BJ (cell line): ENCODE measurements at regions not wholly inside any gene's neighbourhood (a gene's known extent, or its start where the extent isn't known, plus 50 kb on each side); places are given as distances from the start of the nearest gene placed in this dataset.

Experiments
- CTCF ChIA-PET: fragments of 350-600 bp; formaldehyde crosslinking; extraction: SDS; loops from one replicate; lab custom pipeline; 2021; ENCODE audit warnings: antibody characterized with exemption, inconsistent platforms; lab: Yijun Ruan, JAX
- POLR2A ChIA-PET: fragments of 300-600 bp; sonication (Branson Sonifier 250); formaldehyde crosslinking; extraction: SDS; loops from one replicate; lab custom pipeline; 2021; ENCODE audit warnings: antibody characterized with exemption; lab: Charles Lee
- DNase-seq: peaks from one replicate; pipeline ENCODE4 v3.0.0-alpha.2; 2011; ENCODE audit warnings: low read depth
- H3K27me3 ChIP-seq: 2 replicates; pipeline ENCODE4 v1.6.0; 2011; ENCODE audit warnings: low read length; ENCODE audit not compliant: control insufficient read depth, insufficient read depth
- H3K36me3 ChIP-seq: 2 replicates; pipeline ENCODE4 v1.5.1; 2011; ENCODE audit warnings: low read length; ENCODE audit not compliant: control insufficient read depth, insufficient read depth
- H3K4me3 ChIP-seq: 2 replicates; pipeline ENCODE4 v1.5.1; 2011; ENCODE audit warnings: low read depth, mild to moderate bottlenecking, control low read depth, low read length
- TF ChIP-seq, protein P1 (sequence below): IDR thresholded peaks from 2 replicates; pipeline ENCODE4 v1.5.1; 2011; ENCODE audit warnings: low read depth, mild to moderate bottlenecking, control low read depth, inconsistent platforms, low read length, moderate library complexity; ENCODE audit not compliant: insufficient read depth

DNA sequence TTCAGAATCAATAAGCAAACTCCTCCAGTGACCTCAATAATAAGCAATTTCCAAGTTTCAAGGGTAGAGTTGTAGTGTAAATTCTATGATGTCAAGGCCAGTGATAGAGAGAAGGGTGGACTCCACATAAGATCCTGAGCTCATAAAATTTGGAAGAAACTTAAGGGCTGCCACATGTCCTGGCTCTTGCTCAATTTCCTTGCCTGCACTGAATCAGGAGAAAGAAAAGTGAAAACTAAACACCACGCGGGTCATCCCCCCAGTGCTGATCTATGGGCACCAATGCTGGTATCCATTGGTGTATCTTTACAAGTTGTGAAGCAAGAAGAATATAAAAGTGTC lies 392.0 kb upstream of the INTU start:
- DNase-seq, result no peak
- H3K27me3 ChIP-seq, result no peaks in the 10 kb centered on the region
- ChIA-PET POLR2A (no interaction called here), CTCF (no interaction called here)
- no peak overlapping the region for H3K4me3 ChIP-seq
- TF ChIP-seq, protein P1, sequence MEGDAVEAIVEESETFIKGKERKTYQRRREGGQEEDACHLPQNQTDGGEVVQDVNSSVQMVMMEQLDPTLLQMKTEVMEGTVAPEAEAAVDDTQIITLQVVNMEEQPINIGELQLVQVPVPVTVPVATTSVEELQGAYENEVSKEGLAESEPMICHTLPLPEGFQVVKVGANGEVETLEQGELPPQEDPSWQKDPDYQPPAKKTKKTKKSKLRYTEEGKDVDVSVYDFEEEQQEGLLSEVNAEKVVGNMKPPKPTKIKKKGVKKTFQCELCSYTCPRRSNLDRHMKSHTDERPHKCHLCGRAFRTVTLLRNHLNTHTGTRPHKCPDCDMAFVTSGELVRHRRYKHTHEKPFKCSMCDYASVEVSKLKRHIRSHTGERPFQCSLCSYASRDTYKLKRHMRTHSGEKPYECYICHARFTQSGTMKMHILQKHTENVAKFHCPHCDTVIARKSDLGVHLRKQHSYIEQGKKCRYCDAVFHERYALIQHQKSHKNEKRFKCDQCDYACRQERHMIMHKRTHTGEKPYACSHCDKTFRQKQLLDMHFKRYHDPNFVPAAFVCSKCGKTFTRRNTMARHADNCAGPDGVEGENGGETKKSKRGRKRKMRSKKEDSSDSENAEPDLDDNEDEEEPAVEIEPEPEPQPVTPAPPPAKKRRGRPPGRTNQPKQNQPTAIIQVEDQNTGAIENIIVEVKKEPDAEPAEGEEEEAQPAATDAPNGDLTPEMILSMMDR, result no peak
- H3K36me3 ChIP-seq, result no peaks in the 10 kb centered on the region

DNA sequence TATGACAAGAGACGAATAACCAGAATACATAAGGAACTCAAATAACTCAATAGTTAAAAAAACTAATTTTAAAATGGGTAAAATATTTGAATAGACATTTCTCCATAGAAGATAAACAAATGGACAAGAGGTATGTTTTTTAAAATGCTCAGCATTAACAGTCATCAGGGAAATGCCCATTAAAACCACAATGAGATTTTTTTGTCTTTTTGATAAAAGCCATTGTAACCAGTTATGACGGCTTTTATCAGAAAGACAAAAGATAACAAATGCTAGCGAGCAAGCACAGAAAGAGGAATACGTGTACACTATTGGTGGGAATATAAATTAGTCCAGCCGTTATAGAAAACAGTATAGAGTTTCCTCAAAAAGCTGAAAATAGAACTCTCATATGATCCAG lies 388.2 kb upstream of the INTU start:
- TF ChIP-seq, protein P1, result no peak
- CTCF ChIA-PET, result no interaction called here

DNA sequence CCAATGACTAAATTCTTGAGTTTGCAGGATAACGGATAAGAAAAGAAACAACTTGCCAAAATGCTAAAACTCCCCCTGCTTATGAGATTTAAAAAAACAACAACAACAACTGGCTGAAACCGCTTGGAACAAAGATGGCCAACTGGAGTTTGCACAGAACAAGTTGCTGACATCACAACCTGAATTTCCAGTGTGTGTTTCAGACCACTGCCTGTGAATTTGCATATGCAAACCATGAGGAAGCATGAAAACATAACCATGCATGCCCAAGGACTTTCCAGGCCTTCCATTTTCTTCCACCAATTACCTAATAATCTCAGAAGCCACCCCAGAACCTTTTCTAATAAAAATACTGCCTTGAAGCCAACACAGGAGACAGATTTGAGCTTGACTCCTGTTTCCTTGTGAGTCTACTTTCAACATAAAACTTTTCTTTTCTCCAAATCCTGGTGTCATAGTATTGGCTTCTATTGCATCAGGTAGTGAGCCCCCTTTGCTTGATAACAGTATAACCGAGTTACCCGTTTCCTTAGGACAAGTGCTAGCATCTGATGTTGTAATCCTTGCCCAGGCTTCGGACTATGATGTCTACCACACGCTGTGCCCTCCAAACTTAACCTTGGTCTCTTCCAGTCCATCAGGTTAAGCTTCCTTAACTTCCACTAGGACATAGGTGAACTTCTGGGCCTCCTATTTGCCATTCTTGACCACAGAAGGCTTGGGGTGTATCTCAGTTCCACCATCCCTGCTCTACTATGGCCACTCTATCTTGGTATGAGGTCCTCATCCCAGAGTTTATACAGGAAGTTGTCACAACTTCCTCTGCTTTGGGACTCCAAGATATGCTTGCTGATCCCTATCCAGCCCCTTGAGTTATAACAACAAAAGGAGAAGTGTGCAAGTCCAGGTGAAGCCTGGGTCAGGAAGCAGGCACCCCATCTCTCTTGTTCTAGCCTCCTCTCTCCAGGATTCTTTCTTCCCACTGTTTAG lies 385.5 kb upstream of the INTU start:
- Histone ChIP-seq H3K4me3 (no peak overlapping the region), H3K27me3 (no peaks in the 10 kb centered on the region), H3K36me3 (no peaks in the 10 kb centered on the region)
- CTCF ChIA-PET, result no interaction called here
- DNase-seq, result no peak
- TF ChIP-seq, protein P1, result no peak
- POLR2A ChIA-PET, result no interaction called here

More for the DNA sequence above, 388.2 kb upstream of the INTU start:
- POLR2A ChIA-PET, result no interaction called here
- no peak for DNase-seq
- H3K4me3 ChIP-seq, result no peak overlapping the region
- H3K36me3 ChIP-seq, result no peaks in the 10 kb centered on the region
- H3K27me3 ChIP-seq, result no peaks in the 10 kb centered on the region

DNA sequence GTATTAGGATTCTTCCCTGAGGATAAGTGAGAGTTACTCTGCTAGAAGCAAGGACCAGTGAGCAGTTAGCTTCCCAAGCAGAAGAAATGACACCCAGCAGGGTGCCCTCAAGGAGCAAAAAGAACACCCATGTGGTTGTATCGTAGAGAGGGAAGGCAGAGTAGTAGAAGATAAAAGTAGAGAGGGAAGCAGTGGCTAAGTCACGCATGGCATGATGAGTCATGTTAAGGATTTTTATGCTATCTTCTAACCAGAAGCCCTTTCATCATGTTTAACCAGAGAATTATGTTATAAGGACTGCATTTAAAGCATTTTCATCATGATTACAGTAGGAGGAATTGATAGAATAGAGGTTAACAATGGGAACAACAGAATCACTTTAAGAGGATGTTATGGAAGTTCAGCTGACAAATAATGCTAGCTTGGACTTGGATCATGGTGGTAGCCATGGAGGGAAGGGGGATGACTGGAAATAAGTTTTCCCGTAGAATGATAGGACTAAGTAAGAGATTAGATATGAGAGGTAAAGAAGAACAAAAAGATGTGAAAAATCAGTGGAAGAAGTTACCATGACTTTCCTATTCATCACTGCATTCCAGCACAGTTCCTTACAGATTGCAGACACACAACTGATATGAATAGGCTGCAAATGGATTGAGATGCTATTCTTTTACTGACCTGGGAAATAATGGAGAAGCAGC lies 383.5 kb upstream of the INTU start:
- Histone ChIP-seq H3K27me3 (no peaks in the 10 kb centered on the region), H3K36me3 (no peaks in the 10 kb centered on the region), H3K4me3 (no peak overlapping the region)
- ChIA-PET POLR2A (no interaction called here), CTCF (no interaction called here)
- TF ChIP-seq, protein P1, result no peak
- DNase-seq, result no peak

DNA sequence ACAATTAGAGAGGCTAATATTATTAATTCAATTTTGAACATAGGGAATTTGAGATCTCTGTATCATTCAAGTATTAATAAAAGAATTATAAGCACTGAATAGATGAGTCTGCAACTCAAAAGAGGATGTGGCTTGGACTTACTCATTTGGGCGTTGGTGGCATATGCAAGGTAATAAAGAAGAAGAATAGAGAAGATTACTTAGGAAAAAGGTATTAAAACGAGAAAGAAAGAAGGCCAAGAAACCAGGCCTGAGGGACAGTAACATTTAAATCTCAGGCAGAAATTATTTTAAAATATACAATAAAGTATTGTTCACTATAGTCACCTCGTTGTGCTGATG lies 383.0 kb upstream of the INTU start:
- ChIA-PET CTCF (no interaction called here), POLR2A (no interaction called here)
- Histone ChIP-seq H3K36me3 (no peaks in the 10 kb centered on the region), H3K4me3 (no peak overlapping the region), H3K27me3 (no peaks in the 10 kb centered on the region)
- no peak for DNase-seq
- TF ChIP-seq, protein P1, result no peak
